NB4 (cell line): ENCODE measurements at regions not wholly inside any gene's neighbourhood (a gene's known extent, or its start where the extent isn't known, plus 50 kb on each side); places are given as distances from the start of the nearest gene placed in this dataset.

Experiments
- POLR2A ChIP-seq: IDR thresholded peaks from 2 replicates; pipeline ENCODE4 v1.6.1; 2011; ENCODE audit warnings: mild to moderate bottlenecking; ENCODE audit not compliant: insufficient read length; ENCODE audit errors: extremely low read depth
- TF ChIP-seq, protein P1 (sequence below): IDR thresholded peaks from one replicate; pipeline ENCODE4 v1.5.1; 2012; ENCODE audit warnings: low read depth, low read length

GRCh38 chr2:219881851-219882250 is 254.4 kb downstream of the SLC4A3 start:
- TF ChIP-seq, protein P1, sequence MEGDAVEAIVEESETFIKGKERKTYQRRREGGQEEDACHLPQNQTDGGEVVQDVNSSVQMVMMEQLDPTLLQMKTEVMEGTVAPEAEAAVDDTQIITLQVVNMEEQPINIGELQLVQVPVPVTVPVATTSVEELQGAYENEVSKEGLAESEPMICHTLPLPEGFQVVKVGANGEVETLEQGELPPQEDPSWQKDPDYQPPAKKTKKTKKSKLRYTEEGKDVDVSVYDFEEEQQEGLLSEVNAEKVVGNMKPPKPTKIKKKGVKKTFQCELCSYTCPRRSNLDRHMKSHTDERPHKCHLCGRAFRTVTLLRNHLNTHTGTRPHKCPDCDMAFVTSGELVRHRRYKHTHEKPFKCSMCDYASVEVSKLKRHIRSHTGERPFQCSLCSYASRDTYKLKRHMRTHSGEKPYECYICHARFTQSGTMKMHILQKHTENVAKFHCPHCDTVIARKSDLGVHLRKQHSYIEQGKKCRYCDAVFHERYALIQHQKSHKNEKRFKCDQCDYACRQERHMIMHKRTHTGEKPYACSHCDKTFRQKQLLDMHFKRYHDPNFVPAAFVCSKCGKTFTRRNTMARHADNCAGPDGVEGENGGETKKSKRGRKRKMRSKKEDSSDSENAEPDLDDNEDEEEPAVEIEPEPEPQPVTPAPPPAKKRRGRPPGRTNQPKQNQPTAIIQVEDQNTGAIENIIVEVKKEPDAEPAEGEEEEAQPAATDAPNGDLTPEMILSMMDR: no peak
- TF ChIP-seq POLR2A: no peak
